ENCODE measurements at regions not wholly inside any gene's neighbourhood (a gene's known extent, or its start where the extent isn't known, plus 50 kb on each side); places are given as distances from the start of the nearest gene placed in this dataset.
"Not testable (repeated sequence)": the region's sequence is repeated elsewhere in the genome, so short reads cannot be mapped to it uniquely, and the experiment has no call there.

GRCh38 chr2:57703407-57703806, 343.2 kb upstream of the VRK2 start:
- H4K20me1 ChIP-seq (ENCODE audit: low read depth, low read length) = no peaks in the 10 kb centered on the region
- no peaks in the 10 kb centered on the region; the same call in 1 of the 2 replicates for H3K27me3 ChIP-seq (ENCODE audit: low read length)
- H3K27ac ChIP-seq (ENCODE audit: low read depth, low read length) = no peak overlapping the region
- no peak overlapping the region for H2AFZ ChIP-seq (ENCODE audit: low read depth, low read length, severe bottlenecking)
- H3K9ac ChIP-seq (ENCODE audit: low read length) = no peak overlapping the region
- no peak overlapping the region for H3K4me3 ChIP-seq (ENCODE audit: insufficient read depth, low read length, poor library complexity, severe bottlenecking)
- H3K9me2 ChIP-seq (replicated peaks; ENCODE audit: insufficient read depth, low read length) = no peaks in the 10 kb centered on the region
- no peaks in the 10 kb centered on the region for H3F3A ChIP-seq (ENCODE audit: insufficient read depth)
- no peaks in the 10 kb centered on the region for H3K9me3 ChIP-seq (ENCODE audit: insufficient read depth, low read length)
- H3K4me2 ChIP-seq (ENCODE audit: low read depth, low read length, poor library complexity, severe bottlenecking) = no peak overlapping the region
- no peaks in the 10 kb centered on the region for H3K79me2 ChIP-seq (ENCODE audit: insufficient read depth, low read length)
- no peak for TF ChIP-seq CTCF (IDR thresholded peaks at IDR 0.05; ENCODE audit: insufficient read depth, low read length, poor library complexity, severe bottlenecking)
- TF ChIP-seq EZH2phosphoT487 (conservative IDR thresholded peaks at IDR 0.05; ENCODE audit: low read length) = no peak
- no peaks in the 10 kb centered on the region for H3K36me3 ChIP-seq (ENCODE audit: low read length)

DNA sequence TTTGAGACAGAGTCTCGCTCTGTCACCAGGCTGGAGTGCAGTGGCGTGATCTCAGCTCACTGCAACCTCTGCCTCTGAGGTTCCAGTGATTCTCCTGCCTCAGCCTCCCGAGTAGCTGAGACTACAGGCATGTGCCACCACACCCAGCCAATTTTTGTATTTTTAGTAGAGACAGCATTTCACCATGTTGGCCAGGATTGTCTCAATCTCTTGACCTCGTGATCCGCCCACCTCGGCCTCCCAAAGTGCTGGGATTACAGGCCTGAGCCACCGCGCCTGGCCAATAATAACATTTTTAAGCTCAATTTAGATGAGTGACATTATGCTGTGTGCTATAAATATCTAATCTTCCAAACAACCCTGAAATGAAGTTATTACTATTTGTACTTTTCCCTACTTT, 338.8 kb upstream of the VRK2 start:
- H4K20me1 ChIP-seq (ENCODE audit: low read depth, low read length); H3K4me3 ChIP-seq (ENCODE audit: insufficient read depth, low read length, poor library complexity, severe bottlenecking); H3K36me3 ChIP-seq (ENCODE audit: low read length); H3K4me2 ChIP-seq (ENCODE audit: low read depth, low read length, poor library complexity, severe bottlenecking); H3K27me3 ChIP-seq (ENCODE audit: low read length); H3K79me2 ChIP-seq (ENCODE audit: insufficient read depth, low read length); H3K9me2 ChIP-seq (replicated peaks; ENCODE audit: insufficient read depth, low read length); H3K9ac ChIP-seq (ENCODE audit: low read length); H3K27ac ChIP-seq (ENCODE audit: low read depth, low read length); H3K9me3 ChIP-seq (ENCODE audit: insufficient read depth, low read length); H2AFZ ChIP-seq (ENCODE audit: low read depth, low read length, severe bottlenecking); H3F3A ChIP-seq (ENCODE audit: insufficient read depth): not testable (repeated sequence)

DNA sequence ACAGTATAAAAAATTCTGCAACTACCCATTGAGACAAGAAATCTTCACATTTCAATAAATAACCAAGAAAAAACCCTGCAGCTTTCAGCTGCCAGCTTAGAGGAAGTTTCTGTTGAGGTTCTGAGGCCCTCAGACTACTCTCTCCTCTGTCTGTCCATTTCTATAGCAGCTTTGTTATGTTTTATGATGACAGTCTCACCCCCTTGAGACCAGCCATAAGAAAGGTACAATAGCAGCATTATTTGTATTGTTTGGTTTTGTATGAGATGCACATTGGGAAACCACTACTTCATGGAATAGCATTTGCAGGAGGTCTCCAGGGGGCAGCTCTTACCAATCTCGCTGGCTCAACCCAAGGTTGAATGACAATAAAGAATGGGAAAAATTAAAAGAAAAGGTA, 334.6 kb upstream of the VRK2 start:
- TF ChIP-seq EZH2phosphoT487 (conservative IDR thresholded peaks at IDR 0.05; ENCODE audit: low read length) (no peak), CTCF (IDR thresholded peaks at IDR 0.05; ENCODE audit: insufficient read depth, low read length, poor library complexity, severe bottlenecking) (no peak)
- Histone ChIP-seq H3K9me3 (ENCODE audit: insufficient read depth, low read length) (no peaks in the 10 kb centered on the region), H3K27ac (ENCODE audit: low read depth, low read length) (no peak overlapping the region), H2AFZ (ENCODE audit: low read depth, low read length, severe bottlenecking) (no peak overlapping the region), H3K9me2 (replicated peaks; ENCODE audit: insufficient read depth, low read length) (no peaks in the 10 kb centered on the region), H3K79me2 (ENCODE audit: insufficient read depth, low read length) (no peaks in the 10 kb centered on the region), H3K36me3 (ENCODE audit: low read length) (no peaks in the 10 kb centered on the region), H3K27me3 (ENCODE audit: low read length) (no peaks in the 10 kb centered on the region; the same call in 1 of the 2 replicates), H3K9ac (ENCODE audit: low read length) (no peak overlapping the region), H3K4me2 (ENCODE audit: low read depth, low read length, poor library complexity, severe bottlenecking) (no peak overlapping the region), H3K4me3 (ENCODE audit: insufficient read depth, low read length, poor library complexity, severe bottlenecking) (no peak overlapping the region), H3F3A (ENCODE audit: insufficient read depth) (no peaks in the 10 kb centered on the region), H4K20me1 (ENCODE audit: low read depth, low read length) (no peaks in the 10 kb centered on the region)

DNA sequence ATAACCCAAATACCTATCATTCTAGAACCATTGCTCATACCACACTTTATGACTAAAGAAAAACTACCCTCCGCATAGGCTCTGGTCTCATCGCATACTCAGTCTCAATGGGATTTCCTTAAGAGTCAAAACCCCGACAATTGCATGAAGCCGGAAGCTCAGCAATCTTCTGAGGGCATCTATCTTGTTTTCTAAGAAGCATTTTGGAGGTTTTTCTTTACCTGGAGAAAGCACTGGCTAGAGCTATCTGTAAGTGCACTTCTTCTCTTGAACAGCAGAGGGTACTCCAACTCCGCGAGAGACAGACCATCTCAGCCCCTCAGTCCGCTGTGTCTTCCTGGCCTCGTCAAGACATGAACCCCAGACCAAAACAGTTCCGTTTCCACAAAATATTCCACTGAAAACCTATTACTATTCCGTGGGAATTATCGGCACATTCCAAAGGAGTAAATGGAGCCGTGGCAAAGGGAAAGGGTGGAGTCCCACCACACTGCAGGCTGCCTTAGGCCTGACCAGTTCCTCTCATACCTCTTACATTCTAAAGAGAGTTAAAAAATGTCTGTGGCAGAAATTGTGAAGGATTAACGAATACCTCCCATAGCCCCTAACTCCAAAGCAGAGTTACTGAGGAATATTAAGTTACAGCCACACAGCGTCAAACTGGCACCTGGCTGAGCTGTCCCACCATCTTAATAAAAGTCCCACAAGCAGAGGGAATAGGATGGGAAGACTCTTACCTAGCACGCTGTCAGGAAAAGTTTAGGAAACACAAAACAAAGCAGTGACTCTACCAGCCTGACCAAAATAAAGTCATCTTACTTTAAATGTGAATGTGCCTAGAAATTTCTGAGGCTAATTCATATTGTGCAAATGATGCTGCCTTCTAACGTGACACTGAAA, 325.6 kb upstream of the VRK2 start:
- Histone ChIP-seq H3K9me2 (replicated peaks; ENCODE audit: insufficient read depth, low read length) (no peaks in the 10 kb centered on the region), H3K9ac (ENCODE audit: low read length) (no peak overlapping the region), H3K4me2 (ENCODE audit: low read depth, low read length, poor library complexity, severe bottlenecking) (no peak overlapping the region), H3K27me3 (ENCODE audit: low read length) (no peaks in the 10 kb centered on the region), H3K4me3 (ENCODE audit: insufficient read depth, low read length, poor library complexity, severe bottlenecking) (no peak overlapping the region), H2AFZ (ENCODE audit: low read depth, low read length, severe bottlenecking) (no peak overlapping the region), H3K36me3 (ENCODE audit: low read length) (no peaks in the 10 kb centered on the region), H3K79me2 (ENCODE audit: insufficient read depth, low read length) (no peaks in the 10 kb centered on the region), H3K27ac (ENCODE audit: low read depth, low read length) (no peak overlapping the region), H4K20me1 (ENCODE audit: low read depth, low read length) (no peaks in the 10 kb centered on the region), H3K9me3 (ENCODE audit: insufficient read depth, low read length) (no peaks in the 10 kb centered on the region), H3F3A (ENCODE audit: insufficient read depth) (no peaks in the 10 kb centered on the region)
- TF ChIP-seq CTCF (IDR thresholded peaks at IDR 0.05; ENCODE audit: insufficient read depth, low read length, poor library complexity, severe bottlenecking) = peak; percentile 53
- no peak for TF ChIP-seq EZH2phosphoT487 (conservative IDR thresholded peaks at IDR 0.05; ENCODE audit: low read length)

Data from SU-DHL-6 (cell line).